SJCRH30 (cell line): ENCODE measurements at regions not wholly inside any gene's neighbourhood (a gene's known extent, or its start where the extent isn't known, plus 50 kb on each side); places are given as distances from the start of the nearest gene placed in this dataset.
A peak's percentile ranks its signal among the peaks of the same experiment; 100 is the strongest.

Experiments used
- DNase-seq, 2 experiments: peaks; one replicate each; pipeline ENCODE4 v3.0.0-alpha.2; 2015 to 2020
- H3K27ac ChIP-seq: fragments of 250-450 bp; sonication (Bioruptor Pico); 2 replicates; pipeline ENCODE4 v1.5.1; 2020; ENCODE audit warnings: mild to moderate bottlenecking, moderate library complexity
- H3K27me3 ChIP-seq: fragments of 250-450 bp; sonication (Bioruptor Pico); 2 replicates; pipeline ENCODE4 v1.5.1; 2020; ENCODE audit warnings: mild to moderate bottlenecking, moderate library complexity
- H3K36me3 ChIP-seq: fragments of 250-450 bp; sonication (Bioruptor Pico); 2 replicates; pipeline ENCODE4 v1.5.1; 2020; ENCODE audit warnings: mild to moderate bottlenecking, moderate library complexity
- H3K4me1 ChIP-seq: fragments of 250-450 bp; sonication (Bioruptor Pico); 2 replicates; pipeline ENCODE4 v1.5.1; 2020; ENCODE audit warnings: mild to moderate bottlenecking, moderate library complexity
- H3K4me3 ChIP-seq: fragments of 250-450 bp; sonication (Bioruptor Pico); 2 replicates; pipeline ENCODE4 v1.5.1; 2020; ENCODE audit warnings: mild to moderate bottlenecking, moderate library complexity
- H3K9me3 ChIP-seq: fragments of 250-450 bp; sonication (Bioruptor Pico); replicated peaks from 2 replicates; pipeline ENCODE4 v1.5.1; 2020; ENCODE audit warnings: mild to moderate bottlenecking, moderate library complexity

- H3K4me1 ChIP-seq = no peaks in the 10 kb centered on the region
- H3K27ac ChIP-seq = no peak overlapping the region
- no peak overlapping the region for H3K4me3 ChIP-seq
- H3K36me3 ChIP-seq = no peaks in the 10 kb centered on the region
- no peaks in the 10 kb centered on the region for H3K9me3 ChIP-seq
- no peaks in the 10 kb centered on the region for H3K27me3 ChIP-seq
- peak in 1 of 2 experiments; percentile 39 for DNase-seq
Observed at GRCh38 chr3:34212656-34213055, 414.2 kb downstream of the PDCD6IP start.

GRCh38 chr3:34213478-34213877 lies 415.0 kb downstream of the PDCD6IP start:
- no peak overlapping the region for H3K4me3 ChIP-seq
- no peak overlapping the region for H3K27ac ChIP-seq
- no peaks in the 10 kb centered on the region for H3K9me3 ChIP-seq
- no peak for DNase-seq
- H3K36me3 ChIP-seq = no peaks in the 10 kb centered on the region
- H3K27me3 ChIP-seq = no peaks in the 10 kb centered on the region
- H3K4me1 ChIP-seq = no peaks in the 10 kb centered on the region

DNA sequence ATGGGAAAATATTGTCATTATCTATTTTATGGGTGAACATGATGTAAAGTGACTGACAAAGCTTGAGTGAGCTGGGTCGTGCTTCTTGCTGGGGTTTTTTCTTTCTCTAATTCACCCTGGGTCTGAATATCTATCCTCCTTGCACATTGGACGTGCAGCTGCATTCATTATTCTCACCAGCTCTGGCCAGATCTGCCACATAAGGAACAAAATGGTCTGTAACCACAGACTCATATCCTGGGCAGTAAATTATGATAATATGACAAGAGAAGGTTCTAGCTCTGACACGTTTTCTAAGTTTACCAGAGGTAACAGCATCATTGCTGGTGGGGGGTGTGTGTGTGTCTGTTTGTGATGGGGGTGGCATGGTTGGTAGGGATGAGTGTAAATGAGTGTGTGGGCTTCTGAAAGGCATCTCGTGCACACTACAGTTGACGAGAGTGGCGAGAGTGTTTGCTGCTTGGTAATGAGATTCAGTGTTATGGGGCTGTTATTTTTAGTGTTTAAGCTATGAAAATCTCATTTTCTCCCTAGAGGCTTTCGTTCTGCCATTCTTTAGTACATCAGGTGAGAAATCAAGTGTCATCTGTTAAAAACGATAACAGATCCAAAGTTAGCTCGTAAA lies 418.4 kb downstream of the PDCD6IP start:
- Histone ChIP-seq H3K36me3 (no peaks in the 10 kb centered on the region), H3K4me3 (no peak overlapping the region), H3K4me1 (no peaks in the 10 kb centered on the region), H3K9me3 (no peaks in the 10 kb centered on the region), H3K27ac (no peak overlapping the region), H3K27me3 (no peaks in the 10 kb centered on the region)
- no peak for DNase-seq

GRCh38 chr3:34218706-34219385 lies 420.4 kb downstream of the PDCD6IP start:
- Histone ChIP-seq H3K27me3 (no peaks in the 10 kb centered on the region), H3K27ac (no peak overlapping the region), H3K4me3 (no peak overlapping the region), H3K9me3 (no peaks in the 10 kb centered on the region), H3K4me1 (no peaks in the 10 kb centered on the region), H3K36me3 (no peaks in the 10 kb centered on the region)
- no peak for DNase-seq

GRCh38 chr3:34219556-34219955 lies 421.1 kb downstream of the PDCD6IP start:
- no peak overlapping the region for H3K27ac ChIP-seq
- no peaks in the 10 kb centered on the region for H3K9me3 ChIP-seq
- no peaks in the 10 kb centered on the region for H3K27me3 ChIP-seq
- no peaks in the 10 kb centered on the region for H3K36me3 ChIP-seq
- no peaks in the 10 kb centered on the region for H3K4me1 ChIP-seq
- no peak overlapping the region for H3K4me3 ChIP-seq
- DNase-seq = no peak

GRCh38 chr3:34225821-34226366 lies 427.5 kb downstream of the PDCD6IP start:
- H3K27ac ChIP-seq = no peak overlapping the region
- no peak overlapping the region for H3K4me3 ChIP-seq
- H3K27me3 ChIP-seq = no peaks in the 10 kb centered on the region
- no peaks in the 10 kb centered on the region for H3K4me1 ChIP-seq
- no peaks in the 10 kb centered on the region for H3K9me3 ChIP-seq
- no peak for DNase-seq
- H3K36me3 ChIP-seq = no peaks in the 10 kb centered on the region

- Histone ChIP-seq H3K4me3 (no peak overlapping the region), H3K27me3 (no peaks in the 10 kb centered on the region), H3K27ac (no peak overlapping the region), H3K9me3 (no peaks in the 10 kb centered on the region), H3K36me3 (no peaks in the 10 kb centered on the region), H3K4me1 (no peaks in the 10 kb centered on the region)
- DNase-seq = no peak
Observed at GRCh38 chr3:34229876-34230275, 431.4 kb downstream of the PDCD6IP start.

GRCh38 chr3:34235096-34235495 lies 436.7 kb downstream of the PDCD6IP start:
- Histone ChIP-seq H3K27ac (no peak overlapping the region), H3K27me3 (no peaks in the 10 kb centered on the region), H3K4me1 (no peaks in the 10 kb centered on the region), H3K36me3 (no peaks in the 10 kb centered on the region), H3K4me3 (no peak overlapping the region), H3K9me3 (no peaks in the 10 kb centered on the region)
- no peak for DNase-seq

- DNase-seq = no peak
- Histone ChIP-seq H3K27me3 (no peaks in the 10 kb centered on the region), H3K27ac (no peak overlapping the region)
Observed at GRCh38 chr3:34237946-34238345, 439.5 kb downstream of the PDCD6IP start.

DNA sequence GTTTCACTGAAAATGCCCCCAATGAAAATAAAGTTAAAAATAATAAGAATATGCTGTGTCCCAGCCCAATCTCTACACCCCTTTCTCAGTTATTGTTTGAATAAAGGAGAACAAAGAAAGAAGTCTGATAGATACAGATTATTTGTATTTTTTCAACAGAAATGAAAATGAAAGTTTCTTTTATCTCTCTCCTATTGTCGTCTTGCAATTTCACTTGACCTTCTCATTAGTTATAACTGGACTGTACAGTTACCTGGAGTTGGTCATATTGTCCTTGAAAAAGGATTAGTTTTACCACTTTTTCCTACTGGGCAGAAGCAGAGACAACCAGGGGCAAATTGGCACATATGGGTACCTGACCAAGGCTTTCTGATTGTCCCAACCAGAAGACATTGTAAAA lies 440.0 kb downstream of the PDCD6IP start:
- no peaks in the 10 kb centered on the region for H3K27me3 ChIP-seq
- no peak for DNase-seq
- no peaks in the 10 kb centered on the region for H3K36me3 ChIP-seq
- no peak overlapping the region for H3K27ac ChIP-seq
- H3K9me3 ChIP-seq = no peaks in the 10 kb centered on the region
- no peaks in the 10 kb centered on the region for H3K4me1 ChIP-seq
- H3K4me3 ChIP-seq = no peak overlapping the region

More at GRCh38 chr3:34237946-34238345, 439.5 kb downstream of the PDCD6IP start:
- Histone ChIP-seq H3K4me3 (no peak overlapping the region), H3K9me3 (no peaks in the 10 kb centered on the region), H3K36me3 (no peaks in the 10 kb centered on the region), H3K4me1 (no peaks in the 10 kb centered on the region)

GRCh38 chr3:34239287-34239686 lies 440.9 kb downstream of the PDCD6IP start:
- H3K4me1 ChIP-seq = no peaks in the 10 kb centered on the region
- no peaks in the 10 kb centered on the region for H3K27me3 ChIP-seq
- no peaks in the 10 kb centered on the region for H3K36me3 ChIP-seq
- H3K9me3 ChIP-seq = no peaks in the 10 kb centered on the region
- no peak for DNase-seq
- no peak overlapping the region for H3K27ac ChIP-seq
- H3K4me3 ChIP-seq = no peak overlapping the region

GRCh38 chr3:34239875-34240274 lies 441.4 kb downstream of the PDCD6IP start:
- no peak overlapping the region for H3K4me3 ChIP-seq
- H3K4me1 ChIP-seq = no peaks in the 10 kb centered on the region
- no peak overlapping the region for H3K27ac ChIP-seq
- no peaks in the 10 kb centered on the region for H3K36me3 ChIP-seq
- H3K9me3 ChIP-seq = no peaks in the 10 kb centered on the region
- no peaks in the 10 kb centered on the region for H3K27me3 ChIP-seq
- DNase-seq = no peak

DNA sequence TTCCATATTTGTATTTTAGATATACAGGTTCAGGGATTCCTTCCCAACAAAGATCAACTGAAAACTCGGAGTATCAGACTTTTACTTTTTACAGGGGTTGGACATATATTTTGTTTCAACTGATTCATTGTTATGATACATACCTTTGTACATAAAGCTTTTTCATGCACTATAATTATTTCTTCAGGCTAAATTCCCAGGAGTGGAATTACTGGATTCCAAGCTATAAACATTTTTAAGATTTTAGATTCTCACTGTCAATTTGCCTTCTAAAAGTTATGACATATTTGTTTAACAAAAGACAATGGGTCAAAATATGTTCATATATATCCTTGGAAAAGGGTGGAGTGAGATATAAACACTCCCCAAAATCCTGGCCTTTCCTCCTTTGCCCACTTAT lies 449.0 kb downstream of the PDCD6IP start:
- H3K4me3 ChIP-seq = no peak overlapping the region
- no peaks in the 10 kb centered on the region for H3K9me3 ChIP-seq
- H3K36me3 ChIP-seq = no peaks in the 10 kb centered on the region
- no peak for DNase-seq
- no peak overlapping the region for H3K27ac ChIP-seq
- H3K27me3 ChIP-seq = no peaks in the 10 kb centered on the region
- no peaks in the 10 kb centered on the region for H3K4me1 ChIP-seq

GRCh38 chr3:34248352-34248751 lies 449.9 kb downstream of the PDCD6IP start:
- Histone ChIP-seq H3K4me1 (no peaks in the 10 kb centered on the region), H3K4me3 (no peak overlapping the region), H3K27me3 (no peaks in the 10 kb centered on the region), H3K27ac (no peak overlapping the region), H3K36me3 (no peaks in the 10 kb centered on the region), H3K9me3 (no peaks in the 10 kb centered on the region)
- no peak for DNase-seq

GRCh38 chr3:34254285-34254684 lies 455.9 kb downstream of the PDCD6IP start:
- Histone ChIP-seq H3K4me3 (no peak overlapping the region), H3K27me3 (no peaks in the 10 kb centered on the region)

GRCh38 chr3:34256021-34256420 lies 457.6 kb downstream of the PDCD6IP start:
- H3K36me3 ChIP-seq = no peaks in the 10 kb centered on the region
- H3K4me3 ChIP-seq = no peak overlapping the region
- H3K27ac ChIP-seq = no peak overlapping the region
- no peaks in the 10 kb centered on the region for H3K4me1 ChIP-seq
- no peaks in the 10 kb centered on the region for H3K27me3 ChIP-seq
- no peaks in the 10 kb centered on the region for H3K9me3 ChIP-seq
- DNase-seq = no peak

More at GRCh38 chr3:34254285-34254684, 455.9 kb downstream of the PDCD6IP start:
- Histone ChIP-seq H3K36me3 (no peaks in the 10 kb centered on the region), H3K9me3 (no peaks in the 10 kb centered on the region), H3K27ac (no peak overlapping the region), H3K4me1 (no peaks in the 10 kb centered on the region)
- no peak for DNase-seq
